GM19468 (cell line): ENCODE measurements at regions not wholly inside any gene's neighbourhood (a gene's known extent, or its start where the extent isn't known, plus 50 kb on each side); places are given as distances from the start of the nearest gene placed in this dataset.
"Not testable (repeated sequence)": the region's sequence is repeated elsewhere in the genome, so short reads cannot be mapped to it uniquely, and the experiment has no call there.

Experiments used
- ATAC-seq: cut with Tn5 transposase; IDR thresholded peaks from one replicate; pipeline ENCODE4 v1.9.1; 2021; ENCODE audit warnings: mild to moderate bottlenecking, moderate library complexity, moderate number of reproducible peaks; ENCODE audit not compliant: unreplicated experiment; ENCODE audit errors: extremely low read depth

GRCh38 chr2:16235747-16236146, 295.4 kb downstream of the MYCN start:
- ATAC-seq, result no peak

GRCh38 chr2:16235291-16235690, 294.9 kb downstream of the MYCN start:
- ATAC-seq, result not testable (repeated sequence)

- ATAC-seq, result no peak
Observed at GRCh38 chr2:16228951-16229350, 288.6 kb downstream of the MYCN start.

GRCh38 chr2:16228471-16228870, 288.1 kb downstream of the MYCN start:
- ATAC-seq, result no peak

GRCh38 chr2:16227811-16228462, 287.6 kb downstream of the MYCN start:
- ATAC-seq, result no peak

DNA sequence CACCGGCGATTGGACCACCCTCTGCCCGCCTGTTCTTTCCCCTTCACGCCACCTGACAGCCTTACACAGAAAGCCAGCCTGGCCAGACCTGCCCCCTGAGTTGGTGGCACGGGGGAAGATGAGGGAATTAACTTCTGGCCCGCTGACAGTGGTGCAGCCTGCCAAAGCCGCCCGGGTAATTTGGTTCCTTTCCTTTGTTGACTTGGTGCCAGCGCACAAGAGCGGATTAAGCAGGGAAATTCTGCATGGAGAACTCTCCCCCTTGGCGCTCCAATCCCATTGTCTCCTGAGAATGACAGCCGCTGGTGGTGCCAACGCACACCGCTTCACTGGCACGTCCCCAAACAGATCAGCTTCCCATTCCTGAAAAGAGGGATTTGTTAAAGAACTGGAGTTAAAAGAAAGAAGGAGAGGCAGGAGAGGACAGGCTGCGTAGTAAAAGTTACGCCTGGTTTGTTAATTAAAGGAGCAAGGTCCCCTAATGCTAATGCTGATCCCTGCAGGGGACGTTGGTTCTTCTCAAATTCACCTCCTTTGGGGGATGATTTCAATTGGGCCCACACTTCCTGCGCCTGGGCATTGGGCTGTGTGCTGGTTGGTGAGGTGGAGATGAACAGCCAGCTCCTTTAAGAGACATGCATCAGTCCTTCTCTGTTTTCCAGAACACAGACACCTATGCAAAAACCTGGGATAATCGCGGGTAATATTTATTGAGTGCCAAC, 286.8 kb downstream of the MYCN start:
- no peak for ATAC-seq

- ATAC-seq, result no peak
Observed at GRCh38 chr2:16226381-16226780, 286.0 kb downstream of the MYCN start.

DNA sequence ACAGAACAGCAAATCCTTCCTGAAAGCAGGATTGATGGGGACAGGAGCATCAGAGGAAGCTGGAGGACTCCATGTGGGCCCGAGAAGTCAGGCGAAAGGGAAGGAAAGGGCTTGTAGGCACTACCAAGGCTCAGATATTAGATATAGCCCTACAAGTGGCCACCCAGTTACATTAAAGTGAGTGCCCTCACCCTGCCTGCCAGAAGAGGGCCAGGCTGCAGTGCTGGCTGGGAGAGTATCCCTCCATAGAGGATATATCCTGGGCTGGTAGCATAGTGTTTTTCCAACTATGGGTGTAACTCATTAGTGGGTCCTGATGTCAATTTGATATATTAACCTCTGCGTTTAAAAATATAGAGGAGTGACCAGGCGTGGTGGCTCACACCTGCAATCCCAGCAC, 285.2 kb downstream of the MYCN start:
- ATAC-seq, result no peak

- ATAC-seq, result no peak
Observed at GRCh38 chr2:16225071-16225470, 284.7 kb downstream of the MYCN start.

GRCh38 chr2:16224298-16225045, 284.1 kb downstream of the MYCN start:
- ATAC-seq, result no peak

- ATAC-seq, result no peak
Observed at GRCh38 chr2:16223841-16224177, 283.5 kb downstream of the MYCN start.

GRCh38 chr2:16223161-16223840, 283.0 kb downstream of the MYCN start:
- ATAC-seq, result no peak

DNA sequence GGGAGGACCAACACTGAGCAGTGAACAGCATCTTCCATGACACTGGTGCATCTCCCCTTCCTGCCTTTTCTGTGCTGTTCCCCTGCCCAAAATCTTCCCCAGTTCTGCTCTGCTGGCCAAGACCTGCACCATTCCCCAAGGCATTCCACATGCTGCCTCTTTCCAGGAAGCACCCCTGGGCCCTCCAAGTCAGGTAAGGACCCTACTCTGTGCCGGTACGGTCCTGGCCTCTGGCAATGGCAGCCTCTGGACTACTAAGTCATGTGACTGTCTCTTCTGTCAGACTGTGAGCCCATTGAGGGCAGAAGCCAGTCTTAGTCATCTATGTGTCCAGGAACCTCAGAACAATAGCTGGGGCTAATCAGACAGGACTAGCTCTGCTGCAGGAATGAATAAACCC, 282.0 kb downstream of the MYCN start:
- ATAC-seq, result no peak

DNA sequence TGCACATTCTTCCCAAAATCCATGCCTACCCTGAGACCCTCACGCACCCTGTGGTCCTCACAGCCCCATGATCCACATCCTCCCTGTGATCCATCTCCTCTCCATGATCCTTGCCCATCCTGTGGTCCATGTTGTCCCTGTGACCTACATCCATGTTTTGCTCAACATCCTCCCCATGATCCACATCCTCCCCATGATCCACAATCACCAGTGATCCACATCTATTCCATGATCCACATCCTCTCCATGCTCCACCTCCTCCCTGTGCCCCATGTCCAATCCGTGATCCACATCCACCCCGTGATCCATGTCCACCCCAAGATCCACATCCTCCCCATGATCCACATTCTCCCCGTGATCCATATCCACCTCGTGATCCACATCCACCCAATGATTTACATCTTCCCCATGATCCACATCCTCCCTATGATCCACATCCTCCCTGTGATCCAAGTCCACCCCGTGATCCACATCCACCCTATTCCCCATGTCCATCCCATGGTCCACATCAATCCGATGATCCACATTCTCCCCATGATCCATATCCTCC, 281.2 kb downstream of the MYCN start:
- no peak for ATAC-seq

- ATAC-seq, result no peak
Observed at GRCh38 chr2:16219292-16219975, 279.1 kb downstream of the MYCN start.

DNA sequence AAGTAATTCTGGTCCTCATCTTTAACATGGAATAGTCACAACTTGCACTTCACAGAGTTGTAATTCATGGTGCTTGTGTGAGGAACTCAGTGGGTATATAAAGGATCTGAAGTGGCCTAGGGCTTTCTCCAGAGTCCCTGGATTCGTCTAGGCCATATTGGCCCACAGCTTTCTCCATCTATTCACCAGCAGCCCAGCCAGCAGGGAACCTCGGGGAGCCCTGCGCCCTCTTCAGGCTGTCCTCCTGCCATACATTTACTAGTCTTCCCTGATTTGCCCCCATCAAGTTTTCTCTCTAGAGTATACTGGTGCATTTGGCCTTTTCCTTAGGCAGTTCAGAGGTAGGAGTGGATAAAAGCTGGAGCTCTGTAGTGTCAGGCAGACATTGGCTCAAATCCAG, 278.3 kb downstream of the MYCN start:
- ATAC-seq, result no peak

GRCh38 chr2:16218161-16218560, 277.8 kb downstream of the MYCN start:
- no peak for ATAC-seq

- not testable (repeated sequence) for ATAC-seq
Observed at GRCh38 chr2:16217741-16218140, 277.4 kb downstream of the MYCN start.

- ATAC-seq, result no peak
Observed at GRCh38 chr2:16217291-16217690, 276.9 kb downstream of the MYCN start.

DNA sequence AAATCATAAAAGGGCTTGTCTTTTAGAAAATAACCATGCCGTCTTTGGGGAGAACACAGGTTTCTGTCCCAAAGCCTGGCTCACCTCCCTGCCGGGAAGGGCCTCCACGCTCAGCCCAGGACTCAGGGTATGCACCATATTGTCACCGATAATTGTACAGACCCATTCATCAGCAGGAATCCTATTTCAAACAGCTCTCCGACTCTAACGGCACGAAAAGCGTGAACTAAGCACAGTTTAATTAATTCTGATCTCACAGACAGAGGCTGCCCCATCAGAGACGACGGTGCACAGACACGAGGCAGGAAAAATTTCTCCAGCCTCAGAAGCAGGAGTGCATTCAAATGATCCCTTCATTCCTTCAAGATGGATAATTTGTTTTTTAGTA, 276.2 kb downstream of the MYCN start:
- no peak for ATAC-seq
